ENCODE measurements at regions not wholly inside any gene's neighbourhood (a gene's known extent, or its start where the extent isn't known, plus 50 kb on each side); places are given as distances from the start of the nearest gene placed in this dataset.

GRCh38 chr11:44418456-44418830 lies 108.5 kb upstream of the ALX4 start:
- no peak for DNase-seq (ENCODE audit: low spot score in 2 of 2)
- Histone ChIP-seq H3K27me3 (no peaks in the 10 kb centered on the region), H3K27ac (no peak overlapping the region), H3K36me3 (no peaks in the 10 kb centered on the region), H3K4me3 (no peak overlapping the region), H3K9me3 (no peaks in the 10 kb centered on the region), H3K4me1 (no peaks in the 10 kb centered on the region)
- TF ChIP-seq POLR2A (IDR thresholded peaks at IDR 0.05) (no peak), EP300 (IDR thresholded peaks at IDR 0.05) (no peak)
- TF ChIP-seq, protein P1, sequence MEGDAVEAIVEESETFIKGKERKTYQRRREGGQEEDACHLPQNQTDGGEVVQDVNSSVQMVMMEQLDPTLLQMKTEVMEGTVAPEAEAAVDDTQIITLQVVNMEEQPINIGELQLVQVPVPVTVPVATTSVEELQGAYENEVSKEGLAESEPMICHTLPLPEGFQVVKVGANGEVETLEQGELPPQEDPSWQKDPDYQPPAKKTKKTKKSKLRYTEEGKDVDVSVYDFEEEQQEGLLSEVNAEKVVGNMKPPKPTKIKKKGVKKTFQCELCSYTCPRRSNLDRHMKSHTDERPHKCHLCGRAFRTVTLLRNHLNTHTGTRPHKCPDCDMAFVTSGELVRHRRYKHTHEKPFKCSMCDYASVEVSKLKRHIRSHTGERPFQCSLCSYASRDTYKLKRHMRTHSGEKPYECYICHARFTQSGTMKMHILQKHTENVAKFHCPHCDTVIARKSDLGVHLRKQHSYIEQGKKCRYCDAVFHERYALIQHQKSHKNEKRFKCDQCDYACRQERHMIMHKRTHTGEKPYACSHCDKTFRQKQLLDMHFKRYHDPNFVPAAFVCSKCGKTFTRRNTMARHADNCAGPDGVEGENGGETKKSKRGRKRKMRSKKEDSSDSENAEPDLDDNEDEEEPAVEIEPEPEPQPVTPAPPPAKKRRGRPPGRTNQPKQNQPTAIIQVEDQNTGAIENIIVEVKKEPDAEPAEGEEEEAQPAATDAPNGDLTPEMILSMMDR (IDR thresholded peaks at IDR 0.05): no peak
- 71 to 76% methylated on average over 7 of the region's 7 CpGs for WGBS, 2 donors

GRCh38 chr11:44421090-44421675 lies 111.2 kb upstream of the ALX4 start:
- 64 to 68% methylated on average over 8 to 9 of the region's 9 CpGs for WGBS, 2 donors
- TF ChIP-seq, protein P1 (IDR thresholded peaks at IDR 0.05): no peak
- TF ChIP-seq POLR2A (IDR thresholded peaks at IDR 0.05): no peak
- TF ChIP-seq EP300 (IDR thresholded peaks at IDR 0.05): no peak
- no peak for DNase-seq (ENCODE audit: low spot score in 2 of 2)

DNA sequence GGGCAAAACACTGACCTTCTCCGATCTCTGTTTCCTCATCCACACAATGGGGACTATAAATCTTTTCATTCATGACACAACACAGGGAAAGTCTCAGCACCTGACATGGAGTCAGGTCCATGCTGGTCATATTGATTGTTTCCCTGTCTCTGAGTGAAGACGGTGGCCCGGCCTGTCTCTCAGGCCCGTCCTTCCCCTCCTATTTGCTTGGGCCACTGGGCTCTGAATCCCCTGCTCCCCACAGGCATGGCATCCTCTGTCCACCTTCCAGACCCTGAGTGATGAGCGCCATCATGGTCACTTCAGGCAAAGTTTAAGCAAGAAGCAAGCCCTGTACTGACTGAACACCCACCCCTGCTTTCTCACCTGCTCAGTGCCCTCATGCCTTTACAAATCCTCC lies 113.3 kb upstream of the ALX4 start:
- Histone ChIP-seq H3K36me3 (no peaks in the 10 kb centered on the region), H3K27me3 (peaks cover 0 to 5% of the 10 kb centered on the region in 2 donors), H3K4me1 (no peaks in the 10 kb centered on the region), H3K27ac (no peak overlapping the region), H3K9me3 (no peaks in the 10 kb centered on the region), H3K4me3 (no peak overlapping the region)
- TF ChIP-seq, protein P1 (IDR thresholded peaks at IDR 0.05): no peak
- no peak for TF ChIP-seq EP300 (IDR thresholded peaks at IDR 0.05)
- TF ChIP-seq POLR2A (IDR thresholded peaks at IDR 0.05): no peak
- WGBS, 2 donors: 86 to 88% methylated on average over 5 of the region's 5 CpGs
- no peak for DNase-seq (ENCODE audit: low spot score in 2 of 2)

More at GRCh38 chr11:44421090-44421675, 111.2 kb upstream of the ALX4 start:
- Histone ChIP-seq H3K27me3 (no peaks in the 10 kb centered on the region), H3K27ac (no peak overlapping the region), H3K36me3 (no peaks in the 10 kb centered on the region), H3K9me3 (no peaks in the 10 kb centered on the region), H3K4me1 (no peaks in the 10 kb centered on the region), H3K4me3 (no peak overlapping the region)

GRCh38 chr11:44424841-44425240 lies 114.9 kb upstream of the ALX4 start:
- H3K4me1 ChIP-seq: no peaks in the 10 kb centered on the region
- DNase-seq (ENCODE audit: low spot score in 2 of 2): no peak
- no peaks in the 10 kb centered on the region for H3K36me3 ChIP-seq
- no peak overlapping the region for H3K4me3 ChIP-seq
- H3K27ac ChIP-seq: no peak overlapping the region
- H3K9me3 ChIP-seq: no peaks in the 10 kb centered on the region
- no peak for TF ChIP-seq EP300 (IDR thresholded peaks at IDR 0.05)
- TF ChIP-seq, protein P1 (IDR thresholded peaks at IDR 0.05): no peak
- no peak for TF ChIP-seq POLR2A (IDR thresholded peaks at IDR 0.05)
- 94 to 95% methylated on average over 4 of the region's 4 CpGs for WGBS, 2 donors
- H3K27me3 ChIP-seq: peaks cover 0 to 5% of the 10 kb centered on the region in 2 donors

- Histone ChIP-seq H3K27ac (no peak overlapping the region), H3K27me3 (peaks cover 0 to 5% of the 10 kb centered on the region in 2 donors), H3K36me3 (no peaks in the 10 kb centered on the region), H3K4me3 (no peak overlapping the region), H3K4me1 (no peaks in the 10 kb centered on the region), H3K9me3 (no peaks in the 10 kb centered on the region)
- 76 to 79% methylated on average over 8 of the region's 8 CpGs for WGBS, 2 donors
- no peak for DNase-seq (ENCODE audit: low spot score in 2 of 2)
- TF ChIP-seq EP300 (IDR thresholded peaks at IDR 0.05) (no peak), POLR2A (IDR thresholded peaks at IDR 0.05) (no peak)
- TF ChIP-seq, protein P1 (IDR thresholded peaks at IDR 0.05): no peak
These were observed 116.2 kb upstream of the ALX4 start for GRCh38 chr11:44426119-44426518.

Data from tibial nerve (tissue), 4 donors.